GM23338 (cell line): ENCODE measurements at regions not wholly inside any gene's neighbourhood (a gene's known extent, or its start where the extent isn't known, plus 50 kb on each side); places are given as distances from the start of the nearest gene placed in this dataset.

ENCODE experiments used
- ATAC-seq: fragments of 200-7000 bp; cut with Tn5 transposase; 3 replicates; pipeline ENCODE4 v1.9.1; 2020
- DNase-seq: peaks from one replicate; pipeline ENCODE4 v3.0.0-alpha.2; 2015; ENCODE audit warnings: low spot score
- H2AFZ ChIP-seq: fragments of 200-600 bp; sonication (generic); 2 replicates; pipeline ENCODE4 v1.8.0; 2016; ENCODE audit warnings: antibody characterized with exemption, mild to moderate bottlenecking, moderate library complexity
- H3F3A ChIP-seq: fragments of 200-600 bp; sonication (generic); replicated peaks from 2 replicates; pipeline ENCODE4 v1.8.0; 2017; ENCODE audit warnings: antibody characterized with exemption, mixed run types, low read depth
- H3K27ac ChIP-seq: fragments of 200-600 bp; sonication (generic); 2 replicates; pipeline ENCODE4 v1.6.1; 2016; ENCODE audit warnings: low read depth
- H3K27me3 ChIP-seq: fragments of 200-600 bp; sonication (generic); 2 replicates; pipeline ENCODE4 v1.8.0; 2016; ENCODE audit warnings: mild to moderate bottlenecking, mixed run types, moderate library complexity; ENCODE audit not compliant: insufficient read depth
- H3K36me3 ChIP-seq: fragments of 200-600 bp; sonication (generic); 2 replicates; pipeline ENCODE4 v1.8.0; 2016; ENCODE audit warnings: mild to moderate bottlenecking; ENCODE audit not compliant: insufficient read depth
- H3K4me1 ChIP-seq: fragments of 200-600 bp; sonication (generic); 2 replicates; pipeline ENCODE4 v1.8.0; 2016; ENCODE audit warnings: mild to moderate bottlenecking, moderate library complexity; ENCODE audit not compliant: insufficient read depth
- H3K4me2 ChIP-seq: fragments of 200-600 bp; sonication (generic); 2 replicates; pipeline ENCODE4 v1.7.1; 2017; ENCODE audit warnings: mixed run types
- H3K4me3 ChIP-seq: fragments of 200-600 bp; sonication (generic); 2 replicates; pipeline ENCODE4 v1.6.1; 2016; ENCODE audit warnings: mixed run types
- H3K79me2 ChIP-seq: fragments of 200-600 bp; sonication (generic); replicated peaks from 2 replicates; pipeline ENCODE4 v1.8.0; 2017; ENCODE audit warnings: mild to moderate bottlenecking; ENCODE audit not compliant: insufficient read depth
- H3K9me2 ChIP-seq: fragments of 200-600 bp; sonication (generic); 2 replicates; pipeline ENCODE4 v1.8.0; 2017; ENCODE audit not compliant: insufficient read depth
- H4K20me1 ChIP-seq: fragments of 200-600 bp; sonication (generic); replicated peaks from 2 replicates; pipeline ENCODE4 v1.8.0; 2017; ENCODE audit warnings: mild to moderate bottlenecking; ENCODE audit not compliant: insufficient read depth
- H3K27ac Mint-ChIP-seq: 2 replicates; pipeline ENCODE4 v1.8.0; 2020; ENCODE audit warnings: inconsistent platforms, mild to moderate bottlenecking, moderate library complexity, mixed read lengths
- H3K27me3 Mint-ChIP-seq: 3 replicates; pipeline ENCODE4 v1.8.0; 2022; ENCODE audit warnings: low read depth, mild to moderate bottlenecking, moderate library complexity, mixed read lengths, inconsistent platforms; ENCODE audit not compliant: insufficient read depth, poor library complexity
- H3K36me3 Mint-ChIP-seq: 3 replicates; pipeline ENCODE4 v1.8.0; 2021; ENCODE audit warnings: low read depth, mild to moderate bottlenecking, inconsistent platforms, moderate library complexity, mixed read lengths
- H3K4me1 Mint-ChIP-seq: 3 replicates; pipeline ENCODE4 v1.8.0; 2020; ENCODE audit warnings: mild to moderate bottlenecking, inconsistent platforms, mixed read lengths
- H3K4me3 Mint-ChIP-seq: 3 replicates; pipeline ENCODE4 v1.8.0; 2021; ENCODE audit warnings: moderate library complexity, mild to moderate bottlenecking, inconsistent platforms, mixed read lengths
- H3K9me3 Mint-ChIP-seq: 3 replicates; pipeline ENCODE4 v1.8.0; 2020; ENCODE audit warnings: moderate library complexity, mild to moderate bottlenecking, inconsistent platforms, mixed read lengths
- CREB1 ChIP-seq: fragments of 250-450 bp; sonication (Bioruptor Pico); IDR thresholded peaks from 2 replicates; pipeline ENCODE4 v1.5.0; 2020; ENCODE audit warnings: low read depth, mild to moderate bottlenecking, moderate library complexity
- EZH2phosphoT487 ChIP-seq: fragments of 200-600 bp; sonication (generic); IDR thresholded peaks from one replicate; pipeline ENCODE4 v1.8.1; 2018; ENCODE audit warnings: antibody characterized with exemption; ENCODE audit not compliant: unreplicated experiment
- JUNB ChIP-seq: IDR thresholded peaks from one replicate; pipeline ENCODE4 v1.6.1; 2016; ENCODE audit warnings: antibody characterized with exemption; ENCODE audit not compliant: unreplicated experiment
- NANOG ChIP-seq: IDR thresholded peaks from 2 replicates; pipeline ENCODE4 v1.6.1; 2016; ENCODE audit warnings: antibody characterized with exemption, borderline replicate concordance
- POLR2AphosphoS5 ChIP-seq: IDR thresholded peaks from 2 replicates; pipeline ENCODE4 v1.6.1; 2016; ENCODE audit warnings: antibody characterized with exemption, low read depth
- ZNF331 ChIP-seq: fragments of 250-450 bp; sonication (Bioruptor Pico); IDR thresholded peaks from 2 replicates; pipeline ENCODE4 v1.5.0; 2020; ENCODE audit warnings: low read depth, mild to moderate bottlenecking, moderate library complexity
- ZNF462 ChIP-seq: fragments of 250-450 bp; sonication (Bioruptor Pico); IDR thresholded peaks from 2 replicates; pipeline ENCODE4 v1.5.0; 2020; ENCODE audit warnings: mild to moderate bottlenecking, moderate library complexity
- TF ChIP-seq, protein P1 (sequence below): IDR thresholded peaks from 2 replicates; pipeline ENCODE4 v1.6.1; 2016; ENCODE audit warnings: antibody characterized with exemption
- TF ChIP-seq, protein P2 (sequence below), 2 experiments: fragments of 200-600 bp in 1 of 2; sonication (generic) in 1 of 2; conservative IDR thresholded peaks; 2 replicates each; pipeline versions ENCODE4 v1.5.1 to v1.6.1; 2016 to 2017; ENCODE audit warnings: antibody characterized with exemption in 2 of 2, low read depth in 2 of 2, mild to moderate bottlenecking in 2 of 2, moderate library complexity in 1 of 2

DNA sequence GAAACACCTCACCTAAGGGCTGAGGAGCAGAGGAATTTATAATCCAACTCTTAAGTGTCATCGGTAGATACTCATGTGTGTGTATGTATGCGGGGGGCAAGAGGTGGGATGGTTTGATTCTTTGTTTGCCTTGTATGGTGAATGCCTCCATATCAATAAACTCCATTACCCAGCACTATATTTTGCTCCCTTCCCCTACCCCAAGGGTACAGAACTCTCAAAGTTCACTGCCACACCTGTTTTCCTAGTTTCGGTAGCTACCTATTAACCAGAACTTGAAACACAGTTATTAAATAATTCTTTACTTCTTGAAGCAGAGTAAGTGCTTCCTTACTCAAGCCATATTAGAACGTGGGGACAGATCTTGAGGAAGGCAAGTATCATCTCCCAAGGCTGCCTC is 400.8 kb upstream of the SUCLG2 start:
- peaks cover 3% of the 10 kb centered on the region; the same call in 2 of the 3 replicates for H3K4me1 Mint-ChIP-seq
- TF ChIP-seq ZNF331 (CRISPR knock-in tag) = no peak
- TF ChIP-seq CREB1 (CRISPR knock-in tag) = no peak
- TF ChIP-seq, protein P1, sequence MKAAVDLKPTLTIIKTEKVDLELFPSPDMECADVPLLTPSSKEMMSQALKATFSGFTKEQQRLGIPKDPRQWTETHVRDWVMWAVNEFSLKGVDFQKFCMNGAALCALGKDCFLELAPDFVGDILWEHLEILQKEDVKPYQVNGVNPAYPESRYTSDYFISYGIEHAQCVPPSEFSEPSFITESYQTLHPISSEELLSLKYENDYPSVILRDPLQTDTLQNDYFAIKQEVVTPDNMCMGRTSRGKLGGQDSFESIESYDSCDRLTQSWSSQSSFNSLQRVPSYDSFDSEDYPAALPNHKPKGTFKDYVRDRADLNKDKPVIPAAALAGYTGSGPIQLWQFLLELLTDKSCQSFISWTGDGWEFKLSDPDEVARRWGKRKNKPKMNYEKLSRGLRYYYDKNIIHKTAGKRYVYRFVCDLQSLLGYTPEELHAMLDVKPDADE = no peak
- TF ChIP-seq JUNB = no peak
- TF ChIP-seq EZH2phosphoT487 = no peak
- TF ChIP-seq, protein P2, sequence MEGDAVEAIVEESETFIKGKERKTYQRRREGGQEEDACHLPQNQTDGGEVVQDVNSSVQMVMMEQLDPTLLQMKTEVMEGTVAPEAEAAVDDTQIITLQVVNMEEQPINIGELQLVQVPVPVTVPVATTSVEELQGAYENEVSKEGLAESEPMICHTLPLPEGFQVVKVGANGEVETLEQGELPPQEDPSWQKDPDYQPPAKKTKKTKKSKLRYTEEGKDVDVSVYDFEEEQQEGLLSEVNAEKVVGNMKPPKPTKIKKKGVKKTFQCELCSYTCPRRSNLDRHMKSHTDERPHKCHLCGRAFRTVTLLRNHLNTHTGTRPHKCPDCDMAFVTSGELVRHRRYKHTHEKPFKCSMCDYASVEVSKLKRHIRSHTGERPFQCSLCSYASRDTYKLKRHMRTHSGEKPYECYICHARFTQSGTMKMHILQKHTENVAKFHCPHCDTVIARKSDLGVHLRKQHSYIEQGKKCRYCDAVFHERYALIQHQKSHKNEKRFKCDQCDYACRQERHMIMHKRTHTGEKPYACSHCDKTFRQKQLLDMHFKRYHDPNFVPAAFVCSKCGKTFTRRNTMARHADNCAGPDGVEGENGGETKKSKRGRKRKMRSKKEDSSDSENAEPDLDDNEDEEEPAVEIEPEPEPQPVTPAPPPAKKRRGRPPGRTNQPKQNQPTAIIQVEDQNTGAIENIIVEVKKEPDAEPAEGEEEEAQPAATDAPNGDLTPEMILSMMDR (conservative IDR thresholded peaks at IDR 0.05; ENCODE audit: low read depth in 2 of 2) = no peak
- no peak for TF ChIP-seq POLR2AphosphoS5
- no peaks in the 10 kb centered on the region for H3K4me1 ChIP-seq
- no peak overlapping the region for H3K4me3 ChIP-seq
- DNase-seq (no peak), ATAC-seq (no peak)
- no peak overlapping the region; the same call in 1 of the 2 replicates for H2AFZ ChIP-seq
- H3K27ac ChIP-seq = no peak overlapping the region
- no peaks in the 10 kb centered on the region for H3F3A ChIP-seq
- no peaks in the 10 kb centered on the region for H3K9me3 Mint-ChIP-seq
- no peaks in the 10 kb centered on the region for H3K27me3 Mint-ChIP-seq
- no peaks in the 10 kb centered on the region for H4K20me1 ChIP-seq
- no peaks in the 10 kb centered on the region for H3K36me3 Mint-ChIP-seq
- no peak overlapping the region for H3K4me3 Mint-ChIP-seq
- no peaks in the 10 kb centered on the region for H3K27me3 ChIP-seq
- H3K79me2 ChIP-seq = no peaks in the 10 kb centered on the region
- H3K4me2 ChIP-seq = no peak overlapping the region
- no peak overlapping the region for H3K27ac Mint-ChIP-seq
- peaks cover 12% of the 10 kb centered on the region for H3K9me2 ChIP-seq
- no peaks in the 10 kb centered on the region for H3K36me3 ChIP-seq

GRCh38 chr3:68049776-68050175 is 395.4 kb upstream of the SUCLG2 start:
- Histone ChIP-seq H3K9me2 (peaks cover 4% of the 10 kb centered on the region), H4K20me1 (no peaks in the 10 kb centered on the region), H3K4me3 (no peak overlapping the region), H3K4me1 (no peaks in the 10 kb centered on the region), H3K27me3 (no peaks in the 10 kb centered on the region), H2AFZ (no peak overlapping the region), H3K36me3 (no peaks in the 10 kb centered on the region), H3K4me2 (no peak overlapping the region), H3K79me2 (no peaks in the 10 kb centered on the region), H3K27ac (no peak overlapping the region), H3F3A (no peaks in the 10 kb centered on the region)
- Mint-ChIP-seq H3K4me1 (no peaks in the 10 kb centered on the region), H3K9me3 (no peaks in the 10 kb centered on the region), H3K27ac (no peak overlapping the region), H3K27me3 (no peaks in the 10 kb centered on the region), H3K4me3 (no peak overlapping the region), H3K36me3 (no peaks in the 10 kb centered on the region)
- ATAC-seq = no peak
- no peak for DNase-seq
- TF ChIP-seq NANOG = no peak
- no peak for TF ChIP-seq ZNF331 (CRISPR knock-in tag)
- TF ChIP-seq POLR2AphosphoS5 = no peak
- no peak for TF ChIP-seq EZH2phosphoT487
- TF ChIP-seq, protein P1 = no peak
- TF ChIP-seq, protein P2 (conservative IDR thresholded peaks at IDR 0.05; ENCODE audit: low read depth in 2 of 2) = no peak
- no peak for TF ChIP-seq ZNF462 (CRISPR knock-in tag)
